NCI-H2171 treated with DMSO at 0.1 percent for 48 hours (cell line): ENCODE measurements at regions not wholly inside any gene's neighbourhood (a gene's known extent, or its start where the extent isn't known, plus 50 kb on each side); places are given as distances from the start of the nearest gene placed in this dataset.

Experiments used
- DNase-seq: peaks from one replicate; lab custom pipeline; 2025; lab: John Stamatoyannopoulos, UW

DNA sequence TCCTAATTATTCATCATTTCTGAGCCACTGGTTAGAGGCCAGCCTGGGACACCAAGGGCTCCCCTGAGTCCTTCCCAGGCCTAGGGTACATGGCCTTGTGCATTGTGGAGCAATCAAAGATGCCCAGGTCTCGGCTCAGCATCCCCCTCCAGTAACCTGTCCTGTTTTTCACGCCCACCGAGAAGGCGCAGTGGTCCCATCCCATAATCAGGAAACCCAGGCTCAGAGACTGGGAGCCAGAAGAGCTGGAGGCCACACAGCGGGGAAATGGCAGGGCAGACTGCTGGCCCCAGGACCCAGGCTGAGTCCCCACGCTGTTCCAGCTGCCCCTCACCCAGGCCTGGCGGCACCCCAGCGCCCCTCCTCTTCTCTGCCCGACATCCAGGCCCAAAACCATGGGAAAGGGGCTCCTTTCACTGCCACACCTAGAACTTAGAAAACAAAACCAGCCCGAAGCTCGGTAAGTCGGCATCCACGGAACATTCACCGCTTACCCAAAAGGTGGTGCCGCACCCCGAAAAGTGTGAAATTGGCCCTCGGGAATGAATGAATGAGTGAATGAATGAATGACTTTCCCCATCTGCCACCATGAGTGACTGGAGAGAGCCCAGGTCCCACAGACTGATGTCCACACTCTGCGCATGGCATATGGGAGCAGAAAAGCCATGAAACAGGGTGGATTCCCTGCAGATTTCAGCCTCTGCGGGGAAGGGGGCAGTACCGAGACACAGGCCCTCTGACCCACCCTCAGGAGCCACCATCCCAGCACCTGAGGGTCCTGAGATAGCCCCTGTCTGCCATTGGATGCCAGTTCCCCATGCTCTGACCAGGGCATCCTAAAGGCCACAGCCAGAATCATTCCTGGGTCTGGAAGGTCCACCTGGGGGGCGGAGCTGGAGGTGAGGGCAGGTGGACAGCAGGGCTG is 132.5 kb downstream of the OLFM1 start:
- DNase-seq = no peak

DNA sequence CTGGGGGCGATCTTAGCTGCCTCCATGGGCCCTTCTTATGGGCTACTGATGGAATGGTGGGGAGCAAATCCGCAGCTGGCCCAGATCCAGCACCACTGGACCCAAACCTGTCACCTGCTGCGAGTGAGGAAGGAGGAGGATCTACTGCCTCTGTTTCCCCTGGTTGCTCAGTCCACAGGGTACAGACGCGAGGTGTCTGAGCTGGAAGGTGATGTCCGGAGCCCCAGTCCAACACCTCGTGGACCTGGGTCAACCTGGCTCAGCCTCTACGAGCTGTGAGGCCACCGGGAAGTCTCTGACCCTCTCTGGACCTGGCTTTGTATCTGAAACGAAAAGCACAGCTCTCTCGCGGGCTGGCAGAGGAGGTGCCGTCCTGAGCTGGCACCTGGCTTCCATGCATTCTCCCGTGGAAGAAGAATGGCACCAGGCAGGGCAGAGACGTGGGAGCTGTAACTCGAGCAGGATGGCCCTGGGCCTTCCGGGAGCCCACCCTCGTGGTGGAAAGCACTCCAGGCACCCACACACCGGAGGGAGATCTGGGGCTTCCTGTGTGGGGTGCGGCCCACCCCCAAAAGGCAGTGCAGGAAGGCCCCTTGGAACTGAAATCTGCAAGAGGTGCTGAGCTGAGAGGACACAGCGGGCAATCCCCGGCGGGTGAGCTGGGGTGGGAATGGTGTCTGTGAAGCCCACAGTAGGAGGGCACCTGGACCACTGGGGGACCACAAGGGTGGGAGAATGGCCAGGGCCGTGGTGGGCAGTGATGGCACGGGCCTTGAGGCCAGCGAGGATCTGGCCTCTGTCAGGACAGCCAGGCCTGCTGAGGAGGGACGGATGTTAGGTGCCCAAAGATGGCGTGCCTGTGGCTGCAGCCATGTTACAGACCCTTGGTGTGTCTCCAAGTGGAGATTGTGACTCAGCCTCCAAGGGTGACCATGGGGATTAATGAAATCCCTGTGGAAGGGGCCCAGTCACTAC is 133.4 kb downstream of the OLFM1 start:
- no peak for DNase-seq

DNA sequence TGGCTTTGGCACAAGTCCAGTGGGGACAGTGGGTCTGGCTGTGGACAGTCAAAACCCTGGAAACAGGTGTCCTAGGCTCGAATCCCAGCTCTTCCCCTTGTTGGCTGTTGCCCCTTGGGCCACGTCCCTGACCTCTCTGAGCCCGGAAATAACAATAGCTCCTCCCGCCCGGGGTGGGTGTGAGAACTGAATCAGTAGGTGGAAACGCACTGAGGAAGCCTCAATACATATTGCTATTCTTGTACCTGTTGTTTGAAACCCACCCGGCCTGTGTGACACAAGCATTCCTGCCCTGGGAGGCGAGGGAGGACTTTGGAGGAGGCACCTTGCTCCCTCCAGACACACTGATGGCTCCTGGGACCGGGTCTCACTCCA is 134.1 kb downstream of the OLFM1 start:
- no peak for DNase-seq

DNA sequence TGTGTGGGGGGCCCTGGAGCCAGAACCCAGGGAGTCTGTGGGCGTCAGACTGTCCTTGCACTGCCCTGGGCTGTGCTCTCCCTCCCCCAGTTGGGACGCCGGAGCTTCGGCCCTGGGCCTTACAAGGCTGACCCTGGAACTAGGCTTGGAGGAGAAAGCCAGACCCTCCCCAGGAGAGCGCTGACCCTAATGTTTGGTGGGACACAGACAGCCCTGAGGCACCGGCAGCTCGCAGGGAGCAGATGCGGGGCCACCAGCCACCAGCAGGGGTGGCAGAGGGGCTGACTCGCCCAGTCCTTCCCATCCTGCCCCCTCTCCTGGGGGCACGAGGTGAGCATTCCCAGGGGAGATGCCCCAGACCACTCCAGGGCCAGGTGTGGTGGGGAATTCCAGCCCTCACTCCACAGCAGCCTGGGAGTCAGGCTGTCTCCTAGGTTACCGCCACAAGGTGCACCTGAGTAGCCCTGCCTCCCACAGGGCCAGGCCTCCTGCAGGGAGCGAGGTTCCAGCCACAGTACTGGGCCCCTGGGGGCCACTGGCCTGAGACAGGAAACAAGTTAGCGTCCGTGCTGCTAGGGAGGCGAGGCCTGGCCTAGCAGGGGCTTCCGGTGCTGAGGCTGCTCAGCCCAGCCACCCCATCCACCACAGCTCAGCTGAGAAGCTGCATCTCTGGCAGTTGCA is 134.6 kb downstream of the OLFM1 start:
- peak; percentile 44 for DNase-seq

DNA sequence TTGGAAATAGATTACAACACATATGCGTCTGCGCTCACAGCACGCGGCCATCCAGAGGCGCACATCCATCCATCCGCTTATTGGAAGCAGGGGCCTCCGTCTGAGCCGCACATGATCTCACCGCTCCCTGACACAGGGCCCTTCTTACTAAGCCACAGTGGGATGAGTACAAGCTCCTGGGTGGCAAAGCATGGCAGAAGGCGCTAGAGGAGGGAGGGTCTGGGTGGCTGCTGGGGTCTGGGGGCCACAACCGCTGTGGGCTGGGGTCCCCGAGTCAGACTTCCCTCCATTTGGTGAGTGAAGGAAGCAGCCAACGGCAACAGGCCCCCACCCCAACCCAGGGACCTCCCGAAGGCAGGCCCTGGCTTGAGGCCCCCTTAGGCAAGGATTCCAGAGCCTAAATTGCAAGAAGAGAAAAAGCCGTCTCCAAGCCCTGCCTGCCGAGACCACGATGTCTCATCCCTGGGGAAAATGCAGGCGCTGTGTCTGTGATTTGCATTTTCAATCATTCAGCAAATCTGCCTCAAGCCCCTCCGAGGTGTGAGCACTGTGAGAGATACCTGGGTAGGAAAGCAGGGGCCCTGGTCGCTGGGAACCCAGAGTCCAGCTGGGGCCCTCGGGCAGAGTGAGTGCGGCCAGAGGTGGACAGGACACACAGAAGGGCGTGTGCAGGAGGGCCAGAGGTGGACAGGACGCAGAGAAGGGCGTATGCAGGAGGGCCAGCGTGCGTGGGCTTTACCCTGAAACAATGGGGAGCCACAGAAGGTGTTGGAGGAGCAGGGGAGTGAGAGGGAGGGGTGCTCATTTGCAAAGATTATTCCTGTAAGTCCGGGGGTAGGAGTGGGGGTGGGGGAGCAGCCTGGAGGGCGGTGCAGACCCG is 135.7 kb downstream of the OLFM1 start:
- DNase-seq = peak; percentile 14

DNA sequence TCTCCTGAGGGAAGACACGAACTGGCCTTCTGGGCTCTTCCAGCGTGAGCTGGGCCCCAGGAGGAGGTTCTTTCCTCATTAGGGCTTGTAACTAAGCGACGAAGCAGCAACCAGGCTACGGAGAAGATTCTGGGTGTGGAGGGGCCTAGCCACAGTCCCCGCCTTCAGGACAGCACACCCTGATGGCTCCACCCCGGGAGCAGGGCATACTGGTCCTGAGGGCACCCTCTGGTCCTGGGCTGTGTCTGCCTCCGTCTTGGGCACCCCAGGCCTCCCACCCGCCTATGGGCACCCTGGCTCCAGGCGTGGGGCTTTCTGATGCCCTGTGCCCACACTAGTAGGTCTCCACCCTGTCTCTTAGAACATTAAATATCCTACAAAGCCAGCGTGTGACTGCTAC is 136.4 kb downstream of the OLFM1 start:
- no peak for DNase-seq

DNA sequence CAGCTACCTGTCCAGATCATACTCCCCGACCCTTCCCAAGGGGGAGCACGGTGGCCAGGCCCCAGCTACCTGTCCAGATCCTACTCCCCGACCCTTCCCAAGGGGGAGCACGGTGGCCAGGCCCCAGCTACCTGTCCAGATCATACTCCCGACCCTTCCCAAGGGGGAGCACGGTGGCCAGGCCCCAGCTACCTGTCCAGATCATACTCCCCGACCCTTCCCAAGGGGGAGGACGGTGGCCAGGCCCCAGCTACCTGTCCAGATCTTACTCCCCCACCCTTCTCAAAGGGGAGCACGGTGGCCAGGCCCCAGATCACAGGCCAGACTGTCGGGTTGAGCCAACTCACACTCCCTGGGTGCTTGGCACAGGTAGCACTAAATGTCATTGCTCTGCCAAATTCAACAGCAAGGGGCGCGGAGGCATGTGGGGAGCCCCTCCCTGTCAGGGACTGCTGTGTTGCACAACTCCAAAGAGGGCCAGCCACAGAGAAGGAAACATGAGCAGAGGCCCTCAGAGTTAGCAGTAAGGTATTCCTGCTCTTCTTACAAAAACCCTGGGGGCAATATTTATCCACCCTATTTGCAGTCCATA is 136.9 kb downstream of the OLFM1 start:
- DNase-seq = peak; percentile 90

DNA sequence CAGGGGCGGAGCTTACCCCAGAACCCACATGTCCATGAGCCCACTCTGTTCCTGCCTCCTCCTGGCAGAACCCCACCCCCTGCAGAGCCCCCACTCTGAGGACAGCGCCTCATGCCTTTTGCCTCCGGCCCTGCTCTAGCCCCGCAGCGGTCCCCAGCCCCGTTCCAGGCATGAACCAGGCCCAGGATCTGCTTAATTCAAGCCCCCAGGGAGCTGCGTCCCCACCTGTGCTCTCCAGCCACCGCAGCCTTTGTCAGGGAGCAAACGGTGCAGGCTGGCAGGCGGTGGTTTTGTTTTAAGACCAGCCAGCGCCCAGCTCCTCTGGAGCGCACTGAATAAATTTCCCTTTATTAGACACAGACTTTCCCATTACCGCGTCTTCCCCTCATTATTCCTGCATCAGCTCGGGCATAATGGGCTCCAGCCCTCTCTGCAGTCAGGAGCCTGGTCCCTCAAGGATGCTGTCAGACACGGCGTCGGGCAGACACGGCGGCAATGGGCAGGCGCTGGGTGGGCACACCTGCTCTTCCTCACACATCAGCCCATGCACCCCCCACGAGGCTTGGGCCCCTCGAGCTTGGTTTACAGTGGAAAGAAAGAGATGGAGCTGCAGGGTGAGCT is 137.6 kb downstream of the OLFM1 start:
- DNase-seq = peak; percentile 90

DNA sequence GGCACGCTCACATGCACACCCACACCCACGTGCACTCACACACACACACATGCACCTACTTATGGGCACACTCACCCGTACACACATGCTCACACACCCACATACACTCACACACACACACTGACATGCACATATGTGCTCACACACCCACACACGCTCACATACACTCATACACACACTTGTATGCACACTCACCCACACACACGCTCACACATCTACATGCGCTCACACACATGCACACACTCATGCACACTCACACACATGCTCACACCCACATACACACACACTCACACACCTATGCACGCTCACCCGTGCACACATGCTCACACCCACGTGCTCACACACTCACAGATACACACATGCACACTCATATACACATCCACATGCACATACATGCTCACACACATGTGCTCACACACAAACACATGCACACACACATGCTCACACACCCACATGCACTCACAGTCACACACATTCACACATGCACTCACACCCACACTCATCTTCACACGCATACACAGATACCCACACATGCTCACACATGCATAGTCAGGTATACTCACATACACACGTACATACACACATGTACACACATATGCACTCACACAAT is 138.3 kb downstream of the OLFM1 start:
- DNase-seq = no peak

DNA sequence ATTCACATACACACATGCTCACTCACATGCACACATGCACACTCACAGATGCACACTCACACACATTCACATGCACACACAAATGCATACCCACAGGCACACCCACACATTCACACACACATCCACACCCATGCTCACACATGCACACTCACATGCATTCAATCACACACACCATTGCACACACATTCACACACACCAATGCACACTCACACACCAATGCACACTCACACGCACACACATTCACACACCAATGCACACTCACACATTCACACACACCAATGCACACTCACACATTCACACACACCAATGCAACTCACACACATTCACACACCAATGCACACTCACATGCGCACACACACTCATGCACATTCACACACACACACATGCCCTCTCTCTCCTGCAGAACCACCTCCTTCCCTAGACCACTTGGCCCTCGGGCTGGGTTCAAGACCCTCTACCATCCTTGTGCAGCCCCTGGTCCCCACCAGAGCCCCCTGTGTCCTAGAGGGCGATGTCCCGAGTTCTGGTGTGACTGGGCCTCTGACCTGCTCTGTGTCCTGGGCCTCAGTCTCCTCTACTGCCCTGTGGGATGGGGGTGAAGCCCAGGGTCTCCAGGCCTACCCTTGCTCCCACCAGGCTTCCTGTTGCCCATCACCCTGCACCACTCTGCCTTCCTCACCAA is 139.0 kb downstream of the OLFM1 start:
- no peak for DNase-seq

DNA sequence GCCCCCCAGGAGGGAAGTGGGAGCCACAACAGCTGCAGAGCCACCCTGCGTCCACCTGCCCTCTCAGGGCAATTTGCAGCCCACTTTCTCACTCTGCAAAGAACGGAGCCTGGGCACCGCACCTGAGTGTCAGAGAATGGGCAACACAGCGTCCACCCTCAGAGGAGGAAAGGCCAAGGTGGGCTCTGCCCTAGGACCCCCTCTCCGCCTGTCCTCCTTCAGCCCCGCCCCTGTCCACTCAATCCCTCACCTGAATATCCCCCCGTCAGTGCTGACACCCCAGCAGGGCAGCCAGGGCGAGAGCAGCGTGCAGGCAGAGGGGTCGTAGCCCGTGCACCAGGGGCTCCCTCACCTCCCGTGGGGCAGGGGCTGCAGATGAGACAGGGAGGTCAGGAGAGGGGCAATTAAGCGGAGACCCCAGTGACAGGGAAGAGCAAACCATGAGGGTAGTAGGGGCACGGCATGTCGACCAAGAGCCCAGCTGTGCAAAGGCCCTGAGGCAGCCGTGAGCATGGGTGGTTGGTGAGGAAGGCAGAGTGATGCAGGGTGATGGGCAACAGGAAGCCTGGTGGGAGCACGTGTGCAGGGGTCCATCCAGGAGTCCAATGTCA is 140.3 kb downstream of the OLFM1 start:
- no peak for DNase-seq

DNA sequence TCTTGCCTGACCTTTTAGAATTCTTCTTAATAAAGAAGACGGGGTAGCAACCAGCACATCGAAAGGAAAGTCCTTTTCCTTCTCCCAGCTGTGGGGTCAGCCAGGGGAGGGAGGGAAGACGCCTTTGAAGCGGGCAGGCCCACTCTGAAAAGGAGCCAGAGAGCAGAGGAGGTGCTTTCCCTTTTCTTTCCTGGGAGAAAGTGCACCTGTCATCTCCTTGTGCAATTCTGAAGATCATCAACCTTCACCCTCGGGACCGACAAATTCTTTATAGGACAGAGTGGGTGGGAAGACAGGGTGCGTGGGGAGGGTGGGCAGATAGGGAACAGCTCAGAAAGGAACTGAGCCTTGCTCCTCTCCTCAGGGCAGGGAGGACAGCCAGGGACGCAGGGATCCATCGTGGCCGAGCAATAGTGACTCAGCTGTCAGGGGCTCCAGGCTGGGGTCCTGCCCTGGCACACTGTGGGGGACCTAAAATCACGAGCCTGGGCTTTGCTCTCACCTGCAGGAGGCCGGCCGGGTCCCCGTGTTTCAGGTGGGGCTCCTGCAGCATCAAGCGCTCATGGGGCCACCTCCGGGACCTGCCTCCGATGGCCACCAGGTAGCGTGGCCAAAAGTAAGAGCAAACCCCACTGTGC is 141.0 kb downstream of the OLFM1 start:
- no peak for DNase-seq

DNA sequence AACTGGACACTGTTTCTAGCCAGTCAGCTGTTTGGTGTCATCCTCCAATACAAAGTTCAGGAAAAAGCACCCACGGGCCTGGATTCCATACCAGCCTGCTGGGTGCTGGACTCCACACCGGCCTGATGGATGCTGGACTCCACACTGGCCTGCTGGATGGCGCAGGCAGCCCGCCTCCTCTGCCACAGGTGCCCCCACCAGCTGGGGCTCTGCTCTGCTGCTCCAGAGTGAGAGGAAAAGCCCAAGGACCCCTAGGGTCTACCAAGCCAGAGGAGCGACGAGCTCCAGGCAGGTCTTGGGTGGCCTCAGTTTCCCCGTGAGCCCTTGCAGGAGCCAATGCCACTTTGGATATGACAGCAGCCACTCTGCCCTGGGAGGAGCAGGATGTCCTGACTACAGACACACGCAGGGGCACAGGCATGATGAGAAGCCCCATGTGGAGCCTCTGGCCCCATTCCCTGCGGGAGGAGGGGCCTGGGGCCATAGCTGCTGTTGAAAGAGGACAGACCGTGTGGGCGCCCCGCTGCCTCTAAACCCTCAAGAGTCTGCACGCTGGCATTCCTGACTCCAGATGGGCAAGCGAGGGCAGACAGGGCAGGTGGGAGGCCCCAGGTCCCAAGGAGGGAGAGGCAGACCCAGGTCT is 141.6 kb downstream of the OLFM1 start:
- no peak for DNase-seq

DNA sequence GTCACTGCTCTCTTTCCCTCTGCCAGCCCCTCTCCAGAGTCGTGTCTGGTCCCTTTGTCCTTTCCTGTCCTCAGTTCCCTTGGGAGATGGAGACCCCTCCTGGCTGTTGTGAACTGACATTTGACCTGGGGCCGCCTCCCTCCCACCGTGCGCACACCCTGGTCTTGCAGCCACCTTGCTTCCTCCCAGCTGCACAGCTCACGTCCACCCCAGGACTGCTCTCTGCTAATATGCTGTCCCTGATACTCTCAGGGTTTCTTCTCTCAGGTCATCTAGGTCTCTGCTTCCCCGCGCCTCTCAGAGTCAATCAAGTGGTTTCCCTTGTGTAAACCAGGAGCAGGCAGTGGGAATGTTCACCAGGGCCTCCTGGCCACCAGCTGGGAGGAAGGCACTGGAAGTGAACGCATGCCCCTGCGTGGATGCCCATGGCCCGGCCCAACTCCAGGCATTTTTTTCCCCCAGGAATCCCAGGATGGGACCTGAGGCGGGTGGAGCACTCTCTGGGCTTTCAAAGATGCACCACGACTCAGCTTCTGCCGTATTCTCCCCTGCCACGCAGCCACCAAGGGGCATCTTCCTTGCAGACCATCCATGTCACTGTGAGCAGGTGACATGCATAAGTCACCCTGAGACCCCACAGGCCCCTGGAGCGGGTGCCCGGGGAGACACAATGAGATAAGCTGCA is 142.4 kb downstream of the OLFM1 start:
- DNase-seq = no peak

DNA sequence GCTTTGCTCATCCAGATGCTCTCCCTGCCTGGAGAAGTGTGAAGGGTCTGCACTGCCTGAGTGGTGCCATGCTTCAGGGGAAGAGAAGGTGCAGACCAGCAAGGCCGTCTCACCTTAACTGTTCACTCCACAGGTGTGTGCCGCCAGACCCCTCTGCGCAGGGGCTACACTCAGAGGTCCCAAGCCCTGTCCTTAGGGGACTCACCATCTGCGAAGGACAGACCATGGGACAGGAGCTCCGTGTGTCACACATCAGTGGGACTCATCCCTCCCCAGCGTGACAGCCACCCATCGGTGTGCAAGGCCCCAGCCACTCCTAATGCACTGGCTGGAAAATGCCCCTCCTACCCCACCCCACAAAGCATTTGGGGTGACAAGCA is 142.9 kb downstream of the OLFM1 start:
- no peak for DNase-seq

DNA sequence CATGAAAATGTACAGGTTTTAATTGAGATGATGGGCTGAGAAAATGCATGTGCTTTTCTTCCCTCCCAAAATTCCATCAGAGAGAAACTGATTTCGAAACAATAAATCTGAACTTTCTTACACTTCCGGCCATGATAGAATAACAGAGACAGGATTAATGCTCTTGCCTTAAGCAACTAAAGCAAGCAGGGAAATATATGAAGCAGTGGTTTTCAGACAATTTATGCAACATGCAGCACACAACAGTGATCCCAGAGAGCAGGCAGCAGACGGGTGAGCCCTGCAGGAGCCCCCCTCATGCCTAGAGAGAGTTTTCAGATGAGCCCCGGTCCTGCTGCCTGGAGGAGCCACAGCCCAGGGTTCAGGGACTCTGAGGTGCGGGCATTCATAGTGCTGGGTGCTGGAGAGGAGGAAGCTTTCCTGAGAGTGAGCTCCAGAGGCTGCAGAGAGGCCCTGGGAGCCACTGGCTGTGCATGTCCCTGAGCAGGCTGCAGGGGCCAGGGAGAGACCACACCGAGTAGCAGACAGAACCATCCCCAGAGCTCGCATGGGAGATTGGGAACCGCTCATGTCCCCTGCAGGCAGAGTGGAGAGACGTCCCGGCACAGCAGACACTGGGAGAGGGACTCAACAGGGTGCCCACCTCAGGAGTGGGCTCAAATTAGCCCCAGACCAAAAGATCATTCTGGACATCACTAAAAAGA is 143.5 kb downstream of the OLFM1 start:
- no peak for DNase-seq
